ENCODE measurements at regions not wholly inside any gene's neighbourhood (a gene's known extent, or its start where the extent isn't known, plus 50 kb on each side); places are given as distances from the start of the nearest gene placed in this dataset.

DNA sequence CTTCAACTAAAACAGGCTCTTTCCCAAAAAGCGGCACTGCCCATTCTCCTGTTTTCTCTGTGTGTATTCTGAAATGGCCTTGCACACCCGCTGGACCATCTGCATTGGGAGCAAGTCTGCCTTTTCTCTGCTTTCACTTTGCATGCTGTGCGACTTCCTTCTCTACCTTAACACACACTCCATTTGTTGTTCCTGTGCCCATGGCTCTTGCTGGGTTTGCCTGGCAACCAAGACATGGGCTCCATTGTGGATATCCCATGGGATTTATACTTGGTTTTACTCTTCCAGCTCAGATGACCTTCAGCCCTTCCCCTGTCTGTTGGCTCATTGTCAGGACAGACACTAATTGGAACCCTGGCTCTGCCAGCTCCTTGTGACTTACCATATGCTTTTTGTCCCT is 465.3 kb downstream of the REEP3 start:
- TF ChIP-seq, protein P1, sequence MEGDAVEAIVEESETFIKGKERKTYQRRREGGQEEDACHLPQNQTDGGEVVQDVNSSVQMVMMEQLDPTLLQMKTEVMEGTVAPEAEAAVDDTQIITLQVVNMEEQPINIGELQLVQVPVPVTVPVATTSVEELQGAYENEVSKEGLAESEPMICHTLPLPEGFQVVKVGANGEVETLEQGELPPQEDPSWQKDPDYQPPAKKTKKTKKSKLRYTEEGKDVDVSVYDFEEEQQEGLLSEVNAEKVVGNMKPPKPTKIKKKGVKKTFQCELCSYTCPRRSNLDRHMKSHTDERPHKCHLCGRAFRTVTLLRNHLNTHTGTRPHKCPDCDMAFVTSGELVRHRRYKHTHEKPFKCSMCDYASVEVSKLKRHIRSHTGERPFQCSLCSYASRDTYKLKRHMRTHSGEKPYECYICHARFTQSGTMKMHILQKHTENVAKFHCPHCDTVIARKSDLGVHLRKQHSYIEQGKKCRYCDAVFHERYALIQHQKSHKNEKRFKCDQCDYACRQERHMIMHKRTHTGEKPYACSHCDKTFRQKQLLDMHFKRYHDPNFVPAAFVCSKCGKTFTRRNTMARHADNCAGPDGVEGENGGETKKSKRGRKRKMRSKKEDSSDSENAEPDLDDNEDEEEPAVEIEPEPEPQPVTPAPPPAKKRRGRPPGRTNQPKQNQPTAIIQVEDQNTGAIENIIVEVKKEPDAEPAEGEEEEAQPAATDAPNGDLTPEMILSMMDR (IDR thresholded peaks at IDR 0.05; ENCODE audit: low read depth, low read length, missing control alignments), result no peak
- Histone ChIP-seq H3K27ac (no peak overlapping the region), H3K4me3 (ENCODE audit: low read depth, low read length) (no peak overlapping the region), H3K27me3 (replicated peaks) (no peaks in the 10 kb centered on the region), H3K36me3 (replicated peaks) (no peaks in the 10 kb centered on the region)
- in situ Hi-C loops (cut with HindIII; ENCODE audit: low pct_ligation_motif_present, low sequenced_read_pairs), result no loop called here
- DNase-seq, result no peak

DNA sequence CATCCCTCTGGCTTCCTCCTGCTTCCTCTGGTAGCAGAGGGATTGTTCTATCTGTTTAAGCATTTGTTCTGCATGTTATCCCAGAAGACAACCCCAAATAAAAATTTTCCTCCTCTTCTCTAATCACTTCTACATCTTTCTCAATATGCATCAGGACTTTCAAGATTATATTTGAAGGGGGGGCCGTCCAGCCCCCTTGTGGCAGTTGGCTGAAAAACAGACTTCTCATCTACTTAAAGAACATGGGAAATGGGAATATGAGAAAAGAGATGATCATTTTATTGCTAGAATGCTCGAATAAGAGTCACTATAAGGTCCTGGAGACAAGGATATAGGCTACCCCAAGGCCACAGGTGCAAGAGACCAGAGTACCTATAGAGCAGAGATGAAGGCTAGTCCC is 466.0 kb downstream of the REEP3 start:
- Histone ChIP-seq H3K27ac (no peak overlapping the region), H3K4me3 (ENCODE audit: low read depth, low read length) (no peak overlapping the region), H3K36me3 (replicated peaks) (no peaks in the 10 kb centered on the region), H3K27me3 (replicated peaks) (no peaks in the 10 kb centered on the region)
- in situ Hi-C loops (cut with HindIII; ENCODE audit: low pct_ligation_motif_present, low sequenced_read_pairs), result no loop called here
- DNase-seq, result no peak
- TF ChIP-seq, protein P1 (IDR thresholded peaks at IDR 0.05; ENCODE audit: low read depth, low read length, missing control alignments), result no peak

DNA sequence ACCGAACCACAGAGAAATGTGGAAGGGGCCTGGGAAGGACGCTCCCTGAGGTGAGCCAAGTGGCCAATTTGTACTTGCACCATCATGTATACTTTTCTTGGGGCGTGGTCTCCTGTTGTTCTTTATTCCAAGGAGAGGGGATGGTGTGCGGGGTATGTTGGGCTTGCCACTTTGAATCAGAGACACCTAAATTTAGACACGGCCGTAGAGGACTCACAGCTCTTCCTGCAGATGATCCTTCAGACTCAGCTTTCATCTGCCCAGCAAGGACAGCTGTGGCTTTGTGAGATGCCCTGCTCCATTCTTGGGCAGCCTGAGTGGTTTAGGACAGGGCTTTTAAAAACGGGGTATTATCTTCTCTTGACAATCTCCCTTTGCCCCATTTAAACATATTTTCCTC is 473.2 kb downstream of the REEP3 start:
- TF ChIP-seq, protein P1 (IDR thresholded peaks at IDR 0.05; ENCODE audit: low read depth, low read length, missing control alignments), result no peak
- H3K27ac ChIP-seq, result no peak overlapping the region
- no peak overlapping the region for H3K4me3 ChIP-seq (ENCODE audit: low read depth, low read length)
- DNase-seq, result no peak
- no peaks in the 10 kb centered on the region for H3K36me3 ChIP-seq (replicated peaks)
- no peaks in the 10 kb centered on the region for H3K27me3 ChIP-seq (replicated peaks)
- in situ Hi-C loops (cut with HindIII; ENCODE audit: low pct_ligation_motif_present, low sequenced_read_pairs), result no loop called here

DNA sequence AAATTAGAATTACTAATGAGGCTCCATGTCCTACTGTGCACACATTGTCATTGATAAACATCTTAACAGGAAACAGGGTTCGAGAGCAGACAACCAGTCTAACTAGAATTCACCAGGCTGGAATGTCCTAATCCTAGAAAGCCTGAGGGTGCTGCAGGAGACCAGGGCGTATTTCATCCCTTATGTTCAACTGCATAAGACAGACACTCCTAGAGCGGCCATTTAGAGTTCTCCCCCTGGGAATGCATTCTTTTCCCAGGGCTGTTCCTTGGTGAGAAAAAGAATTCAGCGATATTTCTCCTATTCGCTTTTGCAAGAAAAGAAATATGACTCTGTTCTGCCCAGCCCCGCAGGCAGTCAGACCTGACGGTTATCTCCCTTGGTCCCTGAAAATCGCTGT is 486.0 kb downstream of the REEP3 start:
- no peak overlapping the region for H3K4me3 ChIP-seq (ENCODE audit: low read depth, low read length)

DNA sequence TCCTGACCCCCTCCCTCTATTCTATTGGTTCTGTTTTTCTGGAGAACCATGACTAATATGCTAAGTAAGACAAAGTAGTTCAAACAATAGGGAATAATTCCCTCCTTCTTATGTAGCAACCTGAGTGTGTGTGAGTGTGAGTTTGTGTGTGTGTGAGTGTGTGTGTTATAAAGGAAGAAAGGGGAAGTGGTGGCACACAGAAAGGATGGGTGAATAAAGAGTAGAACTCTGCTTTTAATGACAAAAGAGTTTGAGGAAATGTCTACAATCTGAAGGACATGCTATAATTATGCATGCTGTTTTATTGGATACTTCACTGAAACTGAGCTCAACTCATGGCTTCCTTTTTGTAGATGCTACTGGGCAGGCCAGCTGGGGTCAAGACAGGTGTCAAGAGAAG is 489.5 kb downstream of the REEP3 start:
- Histone ChIP-seq H3K4me3 (ENCODE audit: low read depth, low read length) (no peak overlapping the region), H3K27ac (no peak overlapping the region), H3K36me3 (replicated peaks) (no peaks in the 10 kb centered on the region), H3K27me3 (replicated peaks) (no peaks in the 10 kb centered on the region)
- TF ChIP-seq, protein P1 (IDR thresholded peaks at IDR 0.05; ENCODE audit: low read depth, low read length, missing control alignments), result no peak
- no peak for DNase-seq
- in situ Hi-C loops (cut with HindIII; ENCODE audit: low pct_ligation_motif_present, low sequenced_read_pairs), result no loop called here

More for the DNA sequence above, 486.0 kb downstream of the REEP3 start:
- in situ Hi-C loops (cut with HindIII; ENCODE audit: low pct_ligation_motif_present, low sequenced_read_pairs), result no loop called here
- no peak overlapping the region for H3K27ac ChIP-seq
- DNase-seq, result no peak
- H3K36me3 ChIP-seq (replicated peaks), result no peaks in the 10 kb centered on the region
- TF ChIP-seq, protein P1 (IDR thresholded peaks at IDR 0.05; ENCODE audit: low read depth, low read length, missing control alignments), result no peak
- H3K27me3 ChIP-seq (replicated peaks), result no peaks in the 10 kb centered on the region

DNA sequence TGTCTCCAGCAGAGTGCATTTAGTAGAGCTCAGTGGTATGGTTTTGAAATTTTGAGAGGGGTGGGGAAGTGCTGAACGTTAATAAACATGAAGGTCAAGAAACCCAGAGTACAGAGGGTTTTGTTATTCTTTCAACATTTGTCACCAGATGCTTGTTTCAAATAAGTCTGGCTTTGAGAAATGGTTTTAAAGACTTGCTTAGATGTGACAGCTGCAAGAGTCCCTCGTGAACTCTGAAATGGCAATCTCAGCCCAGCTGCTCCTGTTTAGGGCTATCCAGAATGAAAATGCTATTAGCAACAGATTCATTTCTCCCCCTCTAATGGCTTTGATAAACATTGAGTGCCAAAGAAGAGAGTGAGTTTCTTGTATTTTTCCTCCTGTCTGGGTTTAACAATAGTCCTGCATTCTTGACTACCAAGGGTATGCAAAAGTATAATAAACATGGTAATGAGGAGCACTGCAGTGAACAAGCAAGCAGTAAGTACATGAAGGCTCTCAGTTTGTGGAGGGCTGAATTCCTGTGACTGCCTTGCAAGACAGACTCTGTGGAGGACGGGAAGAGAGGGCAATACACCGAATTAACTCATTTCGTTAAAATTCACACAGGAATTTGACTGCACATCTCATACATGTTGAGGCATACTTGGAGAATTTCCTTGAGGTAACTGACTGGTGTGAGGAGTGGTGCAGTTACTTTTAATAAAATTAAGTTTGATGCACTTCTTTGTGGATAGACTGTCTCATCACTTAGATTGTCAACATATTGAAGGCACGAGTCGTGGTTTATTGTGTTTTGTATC is 490.9 kb downstream of the REEP3 start:
- Histone ChIP-seq H3K27me3 (replicated peaks) (no peaks in the 10 kb centered on the region), H3K27ac (no peak overlapping the region), H3K36me3 (replicated peaks) (no peaks in the 10 kb centered on the region), H3K4me3 (ENCODE audit: low read depth, low read length) (no peak overlapping the region)
- no peak for DNase-seq
- TF ChIP-seq, protein P1 (IDR thresholded peaks at IDR 0.05; ENCODE audit: low read depth, low read length, missing control alignments), result no peak
- in situ Hi-C loops (cut with HindIII; ENCODE audit: low pct_ligation_motif_present, low sequenced_read_pairs), result no loop called here
